HFF-Myc (cell line): ENCODE measurements at regions not wholly inside any gene's neighbourhood (a gene's known extent, or its start where the extent isn't known, plus 50 kb on each side); places are given as distances from the start of the nearest gene placed in this dataset.
"Not testable (repeated sequence)": the region's sequence is repeated elsewhere in the genome, so short reads cannot be mapped to it uniquely, and the experiment has no call there.

ENCODE experiments used
- DNase-seq: peaks from one replicate; pipeline ENCODE4 v3.0.0-alpha.2; 2011; ENCODE audit warnings: low read depth; ENCODE audit errors: extremely low read depth
- H3K4me3 ChIP-seq: replicated peaks from 2 replicates; pipeline ENCODE4 v1.5.1; 2011; ENCODE audit warnings: low read depth, mild to moderate bottlenecking, control low read depth, low read length
- TF ChIP-seq, protein P1 (sequence below): IDR thresholded peaks from 2 replicates; pipeline ENCODE4 v1.5.1; 2012; ENCODE audit warnings: mild to moderate bottlenecking, low read depth, low read length, control low read depth; ENCODE audit errors: missing control alignments

DNA sequence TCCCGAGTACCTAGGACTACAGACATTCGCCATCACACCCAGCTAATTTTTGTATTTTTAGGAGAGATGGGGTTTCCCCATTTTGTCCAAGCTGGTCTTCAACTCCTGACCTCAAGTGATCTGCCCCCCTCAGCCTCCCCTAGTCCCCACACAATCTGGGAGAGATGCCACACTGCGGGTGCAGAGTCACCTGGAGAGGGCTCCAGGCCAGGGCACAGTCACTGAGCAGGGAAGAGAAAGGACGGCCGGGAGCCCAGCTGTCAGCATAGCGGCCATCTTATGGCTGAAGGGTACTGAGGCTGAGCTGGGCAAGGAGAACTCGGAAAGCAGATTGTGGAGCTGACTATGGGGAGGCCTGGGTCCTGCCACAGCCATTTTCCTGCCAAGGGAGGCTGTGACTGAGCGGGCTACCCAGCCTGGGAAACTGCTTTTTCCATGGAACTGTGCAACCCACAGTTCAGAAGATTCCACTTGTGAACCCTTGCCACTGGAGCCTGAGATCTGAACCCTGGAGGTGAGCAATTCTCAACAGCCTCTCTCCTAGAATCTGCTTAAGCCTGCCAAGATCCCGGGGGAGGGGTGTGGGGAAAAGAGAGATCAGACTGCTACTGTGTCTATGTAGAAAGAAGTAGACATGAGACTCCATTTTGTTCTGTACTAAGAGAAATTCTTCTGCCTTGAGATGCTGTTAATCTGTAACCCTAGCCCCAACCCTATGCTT is 109.2 kb downstream of the ZNF486 start:
- DNase-seq = no peak
- TF ChIP-seq, protein P1, sequence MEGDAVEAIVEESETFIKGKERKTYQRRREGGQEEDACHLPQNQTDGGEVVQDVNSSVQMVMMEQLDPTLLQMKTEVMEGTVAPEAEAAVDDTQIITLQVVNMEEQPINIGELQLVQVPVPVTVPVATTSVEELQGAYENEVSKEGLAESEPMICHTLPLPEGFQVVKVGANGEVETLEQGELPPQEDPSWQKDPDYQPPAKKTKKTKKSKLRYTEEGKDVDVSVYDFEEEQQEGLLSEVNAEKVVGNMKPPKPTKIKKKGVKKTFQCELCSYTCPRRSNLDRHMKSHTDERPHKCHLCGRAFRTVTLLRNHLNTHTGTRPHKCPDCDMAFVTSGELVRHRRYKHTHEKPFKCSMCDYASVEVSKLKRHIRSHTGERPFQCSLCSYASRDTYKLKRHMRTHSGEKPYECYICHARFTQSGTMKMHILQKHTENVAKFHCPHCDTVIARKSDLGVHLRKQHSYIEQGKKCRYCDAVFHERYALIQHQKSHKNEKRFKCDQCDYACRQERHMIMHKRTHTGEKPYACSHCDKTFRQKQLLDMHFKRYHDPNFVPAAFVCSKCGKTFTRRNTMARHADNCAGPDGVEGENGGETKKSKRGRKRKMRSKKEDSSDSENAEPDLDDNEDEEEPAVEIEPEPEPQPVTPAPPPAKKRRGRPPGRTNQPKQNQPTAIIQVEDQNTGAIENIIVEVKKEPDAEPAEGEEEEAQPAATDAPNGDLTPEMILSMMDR = no peak
- no peak overlapping the region for H3K4me3 ChIP-seq

GRCh38 chr19:20273951-20274570 is 107.0 kb downstream of the ZNF486 start:
- no peak overlapping the region for H3K4me3 ChIP-seq
- TF ChIP-seq, protein P1 = no peak
- DNase-seq = no peak

GRCh38 chr19:20273376-20273775 is 106.4 kb downstream of the ZNF486 start:
- no peak overlapping the region for H3K4me3 ChIP-seq
- DNase-seq = no peak
- TF ChIP-seq, protein P1 = no peak

DNA sequence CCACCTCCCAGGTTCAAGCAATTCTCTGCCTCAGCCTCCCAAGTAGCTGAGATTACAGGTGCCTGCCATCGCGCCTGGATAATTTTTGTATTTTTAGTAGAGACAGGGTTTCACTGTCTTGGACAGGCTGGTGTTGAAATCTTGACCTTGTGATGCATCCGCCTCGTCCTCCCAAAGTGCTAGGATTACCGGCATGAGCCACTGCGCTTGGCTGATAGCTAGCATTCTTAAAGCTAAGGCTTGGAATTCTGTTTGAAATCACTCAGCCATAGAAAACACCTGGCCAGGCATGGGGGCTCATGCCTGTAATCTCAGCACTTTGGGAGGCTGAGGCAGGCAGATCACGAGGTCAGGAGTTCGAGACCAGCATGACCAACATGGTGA is 105.6 kb downstream of the ZNF486 start:
- not testable (repeated sequence) for DNase-seq, H3K4me3 ChIP-seq

DNA sequence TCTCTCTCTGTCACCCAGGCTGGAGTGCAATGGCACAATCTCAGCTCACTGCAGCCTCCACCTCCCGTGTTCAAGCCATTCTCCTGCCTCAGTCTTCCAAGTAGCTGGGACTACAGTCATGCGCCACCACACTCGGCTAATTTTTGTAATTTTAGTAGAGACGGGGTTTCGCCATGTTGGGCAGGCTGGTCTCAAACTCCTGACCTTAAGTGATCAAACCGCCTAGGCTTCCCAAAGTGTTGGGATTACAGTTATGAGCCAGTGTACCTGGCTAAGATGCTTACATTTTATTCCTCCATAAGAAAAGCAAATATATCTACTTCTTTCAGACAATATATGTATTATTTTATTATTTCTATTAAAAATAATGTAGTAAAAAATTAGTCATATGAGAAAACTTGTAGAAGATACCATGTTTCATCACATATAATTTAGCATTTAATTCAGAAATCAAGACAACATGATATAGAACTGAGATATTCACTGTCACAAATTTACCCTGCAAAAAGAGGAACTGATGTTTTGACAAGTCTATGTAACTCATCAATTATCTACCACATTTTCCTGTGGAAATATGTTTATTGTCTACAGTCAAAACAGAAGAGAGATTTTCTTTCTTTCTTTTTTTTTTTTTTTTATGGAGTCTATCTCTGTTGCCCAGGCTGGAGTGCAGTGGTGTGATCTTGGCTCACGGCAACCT is 105.1 kb downstream of the ZNF486 start:
- H3K4me3 ChIP-seq, DNase-seq: not testable (repeated sequence)

GRCh38 chr19:20271215-20271926 is 104.4 kb downstream of the ZNF486 start:
- TF ChIP-seq, protein P1 = no peak
- H3K4me3 ChIP-seq = no peak overlapping the region
- DNase-seq = no peak

DNA sequence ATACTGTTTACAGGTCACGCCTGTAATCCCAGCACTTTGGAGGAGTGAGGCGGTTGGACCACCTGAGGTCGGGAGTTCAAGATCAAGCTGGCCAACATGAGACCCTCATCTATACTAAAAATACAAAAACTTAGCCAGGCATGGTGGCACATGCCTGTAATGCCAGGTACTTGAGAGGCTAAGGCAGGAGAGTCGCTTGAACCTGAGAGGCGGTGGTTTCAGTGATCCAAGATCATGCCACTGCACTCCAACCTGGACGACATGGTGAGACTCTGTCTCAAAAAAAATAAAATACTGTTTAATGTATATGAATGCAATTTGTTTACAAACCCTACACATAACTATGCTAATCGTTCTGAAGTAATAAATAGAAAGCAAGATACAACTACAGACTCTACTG is 102.4 kb downstream of the ZNF486 start:
- TF ChIP-seq, protein P1 = no peak
- no peak for DNase-seq
- no peak overlapping the region for H3K4me3 ChIP-seq

DNA sequence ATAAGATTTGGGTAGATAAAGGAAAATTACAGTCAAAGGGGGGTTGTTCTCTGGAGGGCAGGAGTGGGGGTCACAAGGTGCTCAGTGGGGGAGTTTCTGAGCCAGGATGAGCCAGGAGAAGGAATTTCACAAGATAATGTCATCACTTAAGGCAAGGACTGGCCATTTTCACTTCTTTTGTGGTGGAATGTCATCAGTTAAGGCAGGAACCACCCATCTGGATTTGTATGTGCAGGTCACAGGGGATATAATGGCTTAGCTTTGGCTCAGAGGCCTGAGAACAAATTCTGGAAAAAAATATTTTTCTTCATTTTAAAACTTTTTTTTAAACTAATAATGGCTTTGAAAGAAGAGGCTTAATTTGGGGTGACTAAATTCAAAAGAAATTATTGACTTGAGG is 94.5 kb downstream of the ZNF486 start:
- H3K4me3 ChIP-seq, DNase-seq: not testable (repeated sequence)

DNA sequence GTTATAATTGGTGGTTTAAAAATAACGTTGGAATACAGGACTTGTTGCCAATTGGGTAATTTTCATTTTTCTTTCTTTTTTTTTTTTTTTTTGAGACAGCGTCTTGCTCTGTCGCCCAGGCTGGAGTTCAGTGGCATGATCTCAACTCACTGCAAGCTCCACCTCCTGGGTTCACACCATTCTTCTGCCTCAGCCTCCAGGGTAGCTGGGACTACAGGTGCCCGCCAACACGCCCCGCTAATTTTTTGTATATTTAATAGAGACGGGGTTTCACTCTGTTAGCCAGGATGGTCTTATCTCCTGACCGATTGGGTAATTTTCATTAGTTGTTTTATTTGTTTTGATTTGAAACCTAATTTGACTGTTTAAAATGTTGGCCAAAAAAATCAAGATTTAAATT is 93.7 kb downstream of the ZNF486 start:
- DNase-seq = not testable (repeated sequence)

More for the DNA sequence above, 93.7 kb downstream of the ZNF486 start:
- H3K4me3 ChIP-seq = not testable (repeated sequence)
